Erythroblast (primary cell): ENCODE measurements at regions not wholly inside any gene's neighbourhood (a gene's known extent, or its start where the extent isn't known, plus 50 kb on each side); places are given as distances from the start of the nearest gene placed in this dataset.

ENCODE experiments used
- GATA1 ChIP-seq: IDR thresholded peaks from 2 replicates; pipeline ENCODE4 v1.6.1; 2011; ENCODE audit warnings: low read depth, mild to moderate bottlenecking, control low read depth, low read length, moderate library complexity
- POLR2A ChIP-seq: IDR thresholded peaks from 2 replicates; pipeline ENCODE4 v1.6.1; 2011; ENCODE audit warnings: mild to moderate bottlenecking, low read length

DNA sequence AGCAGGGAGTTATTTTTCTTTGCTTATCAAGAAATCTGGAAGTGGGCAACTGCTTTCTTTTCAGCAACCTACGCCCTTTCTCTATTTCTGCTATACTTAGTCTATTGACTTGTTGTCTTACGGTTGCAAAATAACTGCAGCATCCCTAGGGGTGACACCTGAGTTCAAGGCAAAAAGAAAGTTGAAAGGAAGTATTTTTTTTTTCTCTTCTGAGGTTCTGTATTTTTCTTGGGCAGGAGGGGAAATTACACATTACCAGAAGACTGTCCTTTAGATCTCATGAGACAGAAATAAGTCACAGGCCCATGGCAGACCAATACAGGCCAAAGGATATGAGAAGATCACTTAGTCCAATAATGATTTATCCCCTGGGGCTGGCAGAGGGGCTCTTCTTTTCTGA, 204.7 kb upstream of the CASK start:
- TF ChIP-seq POLR2A (no peak), GATA1 (no peak)
